Choroid plexus epithelial cell (primary cell): ENCODE measurements at regions not wholly inside any gene's neighbourhood (a gene's known extent, or its start where the extent isn't known, plus 50 kb on each side); places are given as distances from the start of the nearest gene placed in this dataset.

Experiments
- DNase-seq: peaks from one replicate; pipeline ENCODE4 v3.0.0-alpha.2; 2010; ENCODE audit warnings: low read depth
- H3K4me3 ChIP-seq: 2 replicates; pipeline ENCODE4 v1.5.1; 2011; ENCODE audit warnings: low read depth, mild to moderate bottlenecking, control low read depth, low read length, moderate library complexity
- CTCF ChIP-seq: conservative IDR thresholded peaks from 2 replicates; pipeline ENCODE4 v1.5.1; 2011; ENCODE audit warnings: low read depth, mild to moderate bottlenecking, control low read depth, inconsistent platforms, low read length, moderate library complexity

- no peak for DNase-seq
- H3K4me3 ChIP-seq: no peak overlapping the region
- no peak for TF ChIP-seq CTCF
Observed at GRCh38 chr13:111622051-111622531, 301.6 kb downstream of the TEX29 start.

- no peak overlapping the region for H3K4me3 ChIP-seq
- no peak for TF ChIP-seq CTCF
- DNase-seq: no peak
Observed at GRCh38 chr13:111623208-111623607, 302.8 kb downstream of the TEX29 start.

GRCh38 chr13:111623743-111624505 lies 303.5 kb downstream of the TEX29 start:
- no peak for TF ChIP-seq CTCF
- H3K4me3 ChIP-seq: no peak overlapping the region
- DNase-seq: no peak

- TF ChIP-seq CTCF: no peak
- DNase-seq: no peak
- H3K4me3 ChIP-seq: no peak overlapping the region
Observed at GRCh38 chr13:111625526-111626315, 305.3 kb downstream of the TEX29 start.

GRCh38 chr13:111626371-111627305 lies 306.2 kb downstream of the TEX29 start:
- TF ChIP-seq CTCF: no peak
- no peak for DNase-seq
- H3K4me3 ChIP-seq: no peak overlapping the region

- no peak for DNase-seq
- no peak overlapping the region for H3K4me3 ChIP-seq
- no peak for TF ChIP-seq CTCF
Observed at GRCh38 chr13:111627596-111627995, 307.2 kb downstream of the TEX29 start.
